Nephron progenitor cell (in vitro differentiated cells): ENCODE measurements at regions not wholly inside any gene's neighbourhood (a gene's known extent, or its start where the extent isn't known, plus 50 kb on each side); places are given as distances from the start of the nearest gene placed in this dataset.

ENCODE experiments used
- DNase-seq: peaks from one replicate; pipeline ENCODE4 v3.0.0; 2021
- H3K27ac Mint-ChIP-seq: 2 replicates; pipeline ENCODE4 v1.8.0; 2021; ENCODE audit warnings: mild to moderate bottlenecking, moderate library complexity, mixed read lengths
- H3K27me3 Mint-ChIP-seq: 2 replicates; pipeline ENCODE4 v1.8.0; 2021; ENCODE audit warnings: mild to moderate bottlenecking, low read depth, mixed read lengths; ENCODE audit not compliant: poor library complexity
- H3K36me3 Mint-ChIP-seq: 2 replicates; pipeline ENCODE4 v1.8.0; 2021; ENCODE audit warnings: low read depth, mixed read lengths
- H3K4me1 Mint-ChIP-seq: 2 replicates; pipeline ENCODE4 v1.8.0; 2021; ENCODE audit warnings: mixed read lengths
- H3K4me3 Mint-ChIP-seq: 2 replicates; pipeline ENCODE4 v1.8.0; 2021; ENCODE audit warnings: mild to moderate bottlenecking, moderate library complexity, mixed read lengths
- H3K9me3 Mint-ChIP-seq: 2 replicates; pipeline ENCODE4 v1.8.0; 2021; ENCODE audit warnings: mild to moderate bottlenecking, moderate library complexity, mixed read lengths
- CTCF ChIP-seq: fragments of 200-600 bp; sonication (generic); IDR thresholded peaks from 2 replicates; pipeline ENCODE4 v1.5.0; 2021; ENCODE audit warnings: antibody characterized with exemption

GRCh38 chr2:57444752-57445430 is 601.7 kb upstream of the VRK2 start:
- no peaks in the 10 kb centered on the region for H3K4me1 Mint-ChIP-seq
- no peaks in the 10 kb centered on the region for H3K36me3 Mint-ChIP-seq
- H3K4me3 Mint-ChIP-seq, result no peak overlapping the region
- TF ChIP-seq CTCF, result no peak
- no peak for DNase-seq
- no peak overlapping the region for H3K27ac Mint-ChIP-seq
- H3K27me3 Mint-ChIP-seq, result no peaks in the 10 kb centered on the region
- H3K9me3 Mint-ChIP-seq, result no peaks in the 10 kb centered on the region

- Mint-ChIP-seq H3K9me3 (no peaks in the 10 kb centered on the region), H3K4me3 (no peak overlapping the region), H3K36me3 (no peaks in the 10 kb centered on the region), H3K4me1 (no peaks in the 10 kb centered on the region), H3K27ac (no peak overlapping the region), H3K27me3 (no peaks in the 10 kb centered on the region)
- DNase-seq, result no peak
- no peak for TF ChIP-seq CTCF
These were observed 597.8 kb upstream of the VRK2 start for GRCh38 chr2:57448816-57449215.

GRCh38 chr2:57450170-57450569 is 596.4 kb upstream of the VRK2 start:
- H3K4me3 Mint-ChIP-seq, result no peak overlapping the region
- H3K4me1 Mint-ChIP-seq, result no peaks in the 10 kb centered on the region
- DNase-seq, result no peak
- no peak for TF ChIP-seq CTCF
- no peaks in the 10 kb centered on the region for H3K36me3 Mint-ChIP-seq
- H3K27ac Mint-ChIP-seq, result no peak overlapping the region
- no peaks in the 10 kb centered on the region for H3K27me3 Mint-ChIP-seq
- no peaks in the 10 kb centered on the region for H3K9me3 Mint-ChIP-seq

GRCh38 chr2:57452634-57453033 is 594.0 kb upstream of the VRK2 start:
- H3K27me3 Mint-ChIP-seq, result no peaks in the 10 kb centered on the region
- H3K27ac Mint-ChIP-seq, result no peak overlapping the region
- H3K4me3 Mint-ChIP-seq, result no peak overlapping the region
- H3K4me1 Mint-ChIP-seq, result no peaks in the 10 kb centered on the region
- no peaks in the 10 kb centered on the region for H3K36me3 Mint-ChIP-seq
- no peak for TF ChIP-seq CTCF
- DNase-seq, result no peak
- H3K9me3 Mint-ChIP-seq, result peaks cover 2% of the 10 kb centered on the region

- no peaks in the 10 kb centered on the region for H3K36me3 Mint-ChIP-seq
- no peak overlapping the region for H3K4me3 Mint-ChIP-seq
- no peaks in the 10 kb centered on the region for H3K27me3 Mint-ChIP-seq
- TF ChIP-seq CTCF, result peak; percentile 24
- peaks cover 4% of the 10 kb centered on the region for H3K9me3 Mint-ChIP-seq
- no peak for DNase-seq
- H3K4me1 Mint-ChIP-seq, result no peaks in the 10 kb centered on the region
- no peak overlapping the region for H3K27ac Mint-ChIP-seq
These were observed 592.7 kb upstream of the VRK2 start for GRCh38 chr2:57453945-57454344.
